Cardiac muscle cell (in vitro differentiated cells and primary cell): ENCODE measurements at regions not wholly inside any gene's neighbourhood (a gene's known extent, or its start where the extent isn't known, plus 50 kb on each side); places are given as distances from the start of the nearest gene placed in this dataset.

ENCODE experiments used
- DNase-seq, 2 donors: peaks; one replicate each; pipeline versions ENCODE4 v3.0.0 to v3.0.0-alpha.2; 2010 to 2017; ENCODE audit warnings: low read depth in 1 of 2, low spot score in 1 of 2
- H3K27ac ChIP-seq: fragments of 200-600 bp; sonication (generic); 2 replicates; pipeline ENCODE4 v1.5.1; 2016
- H3K27me3 ChIP-seq: fragments of 200-600 bp; sonication (generic); 2 replicates; pipeline ENCODE4 v1.6.0; 2016; ENCODE audit warnings: control low read depth
- H3K36me3 ChIP-seq: fragments of 200-600 bp; sonication (generic); 2 replicates; pipeline ENCODE4 v1.5.1; 2016; ENCODE audit warnings: control low read depth
- H3K4me1 ChIP-seq: fragments of 200-600 bp; sonication (generic); 2 replicates; pipeline ENCODE4 v1.8.1; 2017; ENCODE audit warnings: low read depth, mild to moderate bottlenecking, mixed run types
- H3K4me3 ChIP-seq: fragments of 200-600 bp; sonication (generic); 2 replicates; pipeline ENCODE4 v1.5.1; 2016; ENCODE audit warnings: mild to moderate bottlenecking
- H3K9me3 ChIP-seq: fragments of 200-600 bp; sonication (generic); 2 replicates; pipeline ENCODE4 v1.5.1; 2017; ENCODE audit warnings: low read depth, mild to moderate bottlenecking, control low read depth
- TF ChIP-seq, protein P1 (sequence below): IDR thresholded peaks from 2 replicates; pipeline ENCODE4 v1.5.1; 2012; ENCODE audit warnings: low read depth, mild to moderate bottlenecking, low read length

- TF ChIP-seq, protein P1, sequence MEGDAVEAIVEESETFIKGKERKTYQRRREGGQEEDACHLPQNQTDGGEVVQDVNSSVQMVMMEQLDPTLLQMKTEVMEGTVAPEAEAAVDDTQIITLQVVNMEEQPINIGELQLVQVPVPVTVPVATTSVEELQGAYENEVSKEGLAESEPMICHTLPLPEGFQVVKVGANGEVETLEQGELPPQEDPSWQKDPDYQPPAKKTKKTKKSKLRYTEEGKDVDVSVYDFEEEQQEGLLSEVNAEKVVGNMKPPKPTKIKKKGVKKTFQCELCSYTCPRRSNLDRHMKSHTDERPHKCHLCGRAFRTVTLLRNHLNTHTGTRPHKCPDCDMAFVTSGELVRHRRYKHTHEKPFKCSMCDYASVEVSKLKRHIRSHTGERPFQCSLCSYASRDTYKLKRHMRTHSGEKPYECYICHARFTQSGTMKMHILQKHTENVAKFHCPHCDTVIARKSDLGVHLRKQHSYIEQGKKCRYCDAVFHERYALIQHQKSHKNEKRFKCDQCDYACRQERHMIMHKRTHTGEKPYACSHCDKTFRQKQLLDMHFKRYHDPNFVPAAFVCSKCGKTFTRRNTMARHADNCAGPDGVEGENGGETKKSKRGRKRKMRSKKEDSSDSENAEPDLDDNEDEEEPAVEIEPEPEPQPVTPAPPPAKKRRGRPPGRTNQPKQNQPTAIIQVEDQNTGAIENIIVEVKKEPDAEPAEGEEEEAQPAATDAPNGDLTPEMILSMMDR = no peak
- H3K36me3 ChIP-seq = no peaks in the 10 kb centered on the region
- H3K27me3 ChIP-seq = no peaks in the 10 kb centered on the region
- H3K4me1 ChIP-seq = no peaks in the 10 kb centered on the region
- no peak for DNase-seq
- H3K9me3 ChIP-seq = no peaks in the 10 kb centered on the region
- no peak overlapping the region for H3K27ac ChIP-seq
- no peak overlapping the region for H3K4me3 ChIP-seq
Measured at GRCh38 chr6:125489579-125490285, 188.0 kb upstream of the HDDC2 start.

- no peaks in the 10 kb centered on the region for H3K4me1 ChIP-seq
- no peak overlapping the region for H3K27ac ChIP-seq
- TF ChIP-seq, protein P1 = no peak
- no peaks in the 10 kb centered on the region for H3K9me3 ChIP-seq
- H3K27me3 ChIP-seq = no peaks in the 10 kb centered on the region
- no peak overlapping the region for H3K4me3 ChIP-seq
- DNase-seq = no peak
- no peaks in the 10 kb centered on the region for H3K36me3 ChIP-seq
Measured at GRCh38 chr6:125491860-125492618, 190.3 kb upstream of the HDDC2 start.

- H3K27ac ChIP-seq = no peak overlapping the region
- TF ChIP-seq, protein P1 = no peak
- H3K4me1 ChIP-seq = peaks cover 17% of the 10 kb centered on the region
- no peaks in the 10 kb centered on the region for H3K9me3 ChIP-seq
- H3K36me3 ChIP-seq = no peaks in the 10 kb centered on the region
- no peak overlapping the region for H3K4me3 ChIP-seq
- H3K27me3 ChIP-seq = no peaks in the 10 kb centered on the region
- DNase-seq = no peak
Measured at GRCh38 chr6:125498606-125499005, 196.8 kb upstream of the HDDC2 start.

DNA sequence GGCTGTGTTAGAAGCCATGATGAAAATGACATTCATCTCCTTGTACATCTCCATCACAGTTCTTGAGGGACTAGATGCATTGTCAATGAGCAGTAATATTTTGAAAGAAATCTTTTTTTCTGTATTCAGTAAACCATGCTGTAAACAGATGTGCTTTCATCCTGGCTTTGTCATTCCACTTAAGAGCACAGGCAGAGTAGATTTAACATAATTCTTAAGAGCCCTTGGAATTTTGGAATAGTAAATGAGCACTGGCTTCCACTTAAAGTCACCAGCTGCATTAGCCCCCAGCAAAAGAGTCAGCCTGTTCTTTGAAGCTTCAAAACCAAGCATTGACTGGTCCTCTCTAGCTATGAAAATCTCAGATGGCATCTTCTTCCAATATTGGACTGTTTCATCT lies 197.8 kb upstream of the HDDC2 start:
- H3K4me3 ChIP-seq = no peak overlapping the region
- H3K9me3 ChIP-seq = no peaks in the 10 kb centered on the region
- no peak for DNase-seq
- TF ChIP-seq, protein P1 = no peak
- H3K36me3 ChIP-seq = no peaks in the 10 kb centered on the region
- H3K27me3 ChIP-seq = no peaks in the 10 kb centered on the region
- no peak overlapping the region for H3K27ac ChIP-seq
- H3K4me1 ChIP-seq = peaks cover 17% of the 10 kb centered on the region

GRCh38 chr6:125503181-125503580 lies 201.4 kb upstream of the HDDC2 start:
- Histone ChIP-seq H3K4me3 (no peak overlapping the region), H3K27me3 (no peaks in the 10 kb centered on the region), H3K9me3 (no peaks in the 10 kb centered on the region), H3K36me3 (no peaks in the 10 kb centered on the region), H3K27ac (no peak overlapping the region), H3K4me1 (peaks cover 17% of the 10 kb centered on the region)
- no peak for DNase-seq
- TF ChIP-seq, protein P1 = no peak
